ENCODE measurements at regions not wholly inside any gene's neighbourhood (a gene's known extent, or its start where the extent isn't known, plus 50 kb on each side); places are given as distances from the start of the nearest gene placed in this dataset.

DNA sequence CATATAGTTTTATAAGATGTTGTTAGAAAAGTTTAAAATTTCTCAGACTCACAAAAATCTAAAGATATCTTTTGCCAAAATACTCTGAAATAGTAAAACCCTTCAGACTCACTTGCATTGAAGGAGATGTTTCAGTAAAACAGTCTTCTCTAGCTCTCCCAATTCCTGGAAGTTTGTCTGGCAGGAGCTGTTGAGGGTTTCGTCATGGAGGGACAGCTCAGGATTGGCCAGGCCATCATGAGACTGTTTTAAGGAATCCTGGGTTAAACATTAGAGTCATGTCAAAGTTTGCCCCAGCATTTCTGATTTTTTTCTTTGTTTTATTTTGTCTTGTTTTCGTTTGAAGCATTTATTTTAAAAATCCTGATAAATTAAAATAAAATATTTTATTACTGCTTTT, 293.8 kb upstream of the PBX1 start:
- TF ChIP-seq POLR2A (IDR thresholded peaks at IDR 0.05; ENCODE audit: low read depth, low read length), result no peak
- TF ChIP-seq TAF1 (IDR thresholded peaks at IDR 0.05; ENCODE audit: borderline replicate concordance, low read depth, low read length), result no peak
- no peak for TF ChIP-seq POLR2AphosphoS5 (IDR thresholded peaks at IDR 0.05; ENCODE audit: low read depth, low read length)

Data from GM12892 (cell line).